EH (cell line): ENCODE measurements at regions not wholly inside any gene's neighbourhood (a gene's known extent, or its start where the extent isn't known, plus 50 kb on each side); places are given as distances from the start of the nearest gene placed in this dataset.
"Not testable (repeated sequence)": the region's sequence is repeated elsewhere in the genome, so short reads cannot be mapped to it uniquely, and the experiment has no call there.

Experiments
- DNase-seq: peaks from one replicate; pipeline ENCODE4 v3.0.0-alpha.2; 2015; ENCODE audit warnings: low read depth

DNA sequence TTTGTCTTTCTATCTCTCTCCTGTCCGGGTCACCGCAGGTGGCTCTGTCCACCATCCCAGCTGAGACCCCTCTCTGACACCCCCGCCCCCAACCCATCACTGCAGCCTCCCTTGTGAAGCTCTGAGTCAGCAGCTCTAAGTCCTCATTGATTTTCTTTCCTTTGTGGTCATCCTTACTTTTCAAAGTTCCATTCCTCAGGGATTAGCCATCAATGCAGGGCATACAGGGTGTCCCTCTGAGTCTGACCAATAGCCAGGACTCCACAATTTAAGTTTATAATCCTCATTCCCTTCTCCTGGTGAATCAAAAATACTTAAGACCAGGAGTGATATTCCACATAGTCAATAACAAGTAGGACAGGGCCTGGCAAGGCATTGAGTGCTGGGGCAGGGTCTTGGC, 333.3 kb upstream of the CNR1 start:
- no peak for DNase-seq

DNA sequence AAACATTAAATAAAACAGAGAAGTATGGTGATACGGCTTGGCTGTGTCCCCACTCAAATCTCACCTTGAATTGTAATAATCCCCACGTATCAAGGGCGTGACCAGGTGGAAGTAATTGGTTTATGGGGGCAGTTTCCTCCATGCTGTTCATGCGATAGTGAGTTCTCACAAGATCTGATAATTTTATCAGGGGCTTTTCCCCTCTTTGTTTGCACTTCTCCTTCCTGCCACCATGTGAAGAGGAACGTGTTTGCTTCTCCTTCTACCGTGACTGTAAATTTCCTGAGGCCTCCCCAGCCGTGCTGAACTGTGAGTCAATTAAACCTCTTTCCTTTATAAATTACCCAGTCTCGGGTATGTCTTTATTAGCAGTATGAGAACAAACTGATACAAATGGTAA, 331.3 kb upstream of the CNR1 start:
- DNase-seq: not testable (repeated sequence)

GRCh38 chr6:88494401-88495140, 328.4 kb upstream of the CNR1 start:
- DNase-seq: no peak

GRCh38 chr6:88493717-88494116, 327.6 kb upstream of the CNR1 start:
- DNase-seq: no peak

- DNase-seq: peak; percentile 23
These were observed 326.7 kb upstream of the CNR1 start for GRCh38 chr6:88492824-88493223.

- no peak for DNase-seq
These were observed 326.1 kb upstream of the CNR1 start for GRCh38 chr6:88492241-88492640.

DNA sequence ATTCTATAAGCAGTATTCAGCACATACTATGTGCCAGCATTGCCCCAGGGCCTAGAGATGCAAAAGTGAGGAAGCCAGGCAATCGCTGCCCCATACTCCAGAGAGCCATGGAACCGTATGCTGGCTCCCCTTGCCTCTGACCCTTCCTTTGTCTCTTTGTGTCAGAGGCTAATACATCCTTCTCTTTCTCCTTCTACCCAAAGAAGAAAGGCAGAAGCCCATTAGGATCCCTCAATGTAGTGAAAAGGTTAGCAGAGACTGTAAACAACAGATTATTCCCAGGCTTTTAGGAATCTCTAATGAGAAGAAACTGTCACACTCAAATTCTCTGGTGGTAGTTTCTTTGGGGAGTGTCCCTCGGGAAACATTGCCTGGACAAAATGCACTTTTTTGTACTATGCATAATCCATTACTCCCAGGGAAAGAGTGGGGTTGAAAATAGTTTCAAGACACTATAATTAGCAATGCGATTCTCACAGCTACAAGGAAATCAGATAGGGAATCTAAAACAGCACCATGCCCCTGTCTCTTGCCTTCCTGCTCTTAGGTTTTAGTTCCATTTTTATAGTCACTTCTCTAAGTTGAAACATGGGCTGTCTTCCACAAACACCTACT, 325.2 kb upstream of the CNR1 start:
- no peak for DNase-seq

DNA sequence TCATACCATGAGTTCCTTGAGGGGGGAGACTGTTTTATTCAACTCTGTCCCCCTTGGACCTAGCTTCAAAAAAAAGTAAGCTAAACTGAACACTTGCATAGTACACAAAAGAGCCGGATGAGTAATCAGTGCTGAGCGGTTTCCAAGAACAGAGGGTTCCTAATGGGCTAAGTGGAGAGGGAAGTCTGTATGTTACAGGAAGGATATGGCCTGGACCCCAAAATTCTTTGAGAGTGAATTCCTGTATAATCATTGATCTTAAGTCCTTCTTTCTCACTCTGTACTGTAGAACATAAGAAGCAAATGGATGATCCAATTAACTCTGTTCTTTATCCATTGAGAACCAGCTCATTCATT, 324.7 kb upstream of the CNR1 start:
- peak; percentile 18 for DNase-seq

- no peak for DNase-seq
These were observed 324.2 kb upstream of the CNR1 start for GRCh38 chr6:88490195-88490907.

DNA sequence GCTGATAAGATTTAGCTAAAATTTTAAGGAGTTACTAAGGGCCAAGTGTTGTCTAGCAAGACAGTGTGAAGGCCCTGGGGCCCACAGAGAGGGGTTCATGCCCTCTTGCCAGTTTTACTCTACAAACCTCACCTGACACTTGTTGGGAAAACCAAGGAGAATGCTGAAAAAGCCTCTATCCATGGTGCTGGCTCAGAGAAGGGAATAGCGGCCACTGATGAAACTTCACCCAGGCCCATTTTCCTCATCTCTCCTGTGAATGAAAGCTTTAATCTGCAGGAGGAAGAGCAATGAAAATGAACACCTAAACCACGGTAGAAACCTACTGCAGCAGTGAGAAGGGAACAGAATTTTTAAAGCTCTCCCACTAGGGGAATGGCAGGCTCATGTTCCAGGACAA, 317.3 kb upstream of the CNR1 start:
- no peak for DNase-seq

GRCh38 chr6:88482465-88482864, 316.3 kb upstream of the CNR1 start:
- no peak for DNase-seq

GRCh38 chr6:88481519-88481918, 315.4 kb upstream of the CNR1 start:
- DNase-seq: no peak

GRCh38 chr6:88480816-88481215, 314.7 kb upstream of the CNR1 start:
- no peak for DNase-seq

DNA sequence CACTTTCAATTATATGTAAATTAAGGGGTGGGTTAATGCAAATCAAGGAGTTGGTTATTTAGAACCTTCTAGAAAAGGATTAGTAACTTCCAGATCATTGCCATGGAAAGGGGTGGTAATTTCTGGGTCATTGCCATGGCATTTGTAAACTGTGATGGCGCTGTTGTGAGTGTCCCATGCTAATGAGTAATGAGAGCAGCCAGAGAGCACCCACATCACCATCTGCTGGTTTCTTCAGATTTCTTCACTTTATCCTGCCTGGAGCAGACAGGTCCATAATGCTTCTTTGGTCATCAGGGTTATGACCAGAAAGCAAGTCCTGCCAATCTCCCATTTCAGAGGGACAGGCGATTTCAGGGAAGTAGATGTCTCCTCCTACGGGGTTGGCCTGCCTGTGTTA, 311.3 kb upstream of the CNR1 start:
- peak; percentile 4 for DNase-seq

DNA sequence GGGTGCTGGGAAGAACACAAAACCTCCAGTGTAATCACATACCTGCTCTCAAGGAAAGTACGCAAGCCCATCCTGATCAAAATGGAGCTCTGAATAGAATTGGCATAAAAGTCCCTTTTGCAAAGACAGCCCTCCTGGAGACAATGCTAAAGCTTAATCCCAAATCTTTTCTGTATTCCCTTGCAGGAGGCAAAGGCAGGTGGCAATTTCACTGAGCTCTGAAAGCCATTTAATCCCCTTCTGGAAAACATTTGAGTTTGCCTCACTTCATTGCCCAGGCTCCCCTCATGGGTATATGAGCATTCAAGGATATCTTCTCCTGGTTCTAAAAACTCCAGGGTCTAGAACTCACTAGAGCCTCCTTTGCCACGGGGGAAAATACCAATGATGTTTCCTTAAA, 310.2 kb upstream of the CNR1 start:
- DNase-seq: no peak

GRCh38 chr6:88474720-88475119, 308.6 kb upstream of the CNR1 start:
- no peak for DNase-seq

DNA sequence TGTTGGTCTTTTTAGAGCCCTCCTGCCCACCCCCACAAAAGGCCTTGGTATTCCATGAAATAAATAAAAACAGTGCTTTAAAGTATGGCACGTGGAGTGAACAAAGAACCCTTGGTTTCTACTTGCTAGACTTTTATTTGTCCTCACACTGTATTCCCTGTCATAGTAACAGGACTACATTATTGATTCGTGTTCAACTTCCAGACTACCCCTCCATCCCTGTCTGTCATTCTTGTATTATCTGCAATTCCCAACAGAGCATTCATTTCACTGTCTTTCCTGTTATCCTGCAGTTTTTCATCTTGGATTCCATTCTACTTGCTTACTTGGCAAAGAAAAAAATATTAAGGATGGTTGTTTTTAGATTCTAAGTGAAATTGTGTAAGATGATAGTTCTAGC, 307.4 kb upstream of the CNR1 start:
- no peak for DNase-seq

DNA sequence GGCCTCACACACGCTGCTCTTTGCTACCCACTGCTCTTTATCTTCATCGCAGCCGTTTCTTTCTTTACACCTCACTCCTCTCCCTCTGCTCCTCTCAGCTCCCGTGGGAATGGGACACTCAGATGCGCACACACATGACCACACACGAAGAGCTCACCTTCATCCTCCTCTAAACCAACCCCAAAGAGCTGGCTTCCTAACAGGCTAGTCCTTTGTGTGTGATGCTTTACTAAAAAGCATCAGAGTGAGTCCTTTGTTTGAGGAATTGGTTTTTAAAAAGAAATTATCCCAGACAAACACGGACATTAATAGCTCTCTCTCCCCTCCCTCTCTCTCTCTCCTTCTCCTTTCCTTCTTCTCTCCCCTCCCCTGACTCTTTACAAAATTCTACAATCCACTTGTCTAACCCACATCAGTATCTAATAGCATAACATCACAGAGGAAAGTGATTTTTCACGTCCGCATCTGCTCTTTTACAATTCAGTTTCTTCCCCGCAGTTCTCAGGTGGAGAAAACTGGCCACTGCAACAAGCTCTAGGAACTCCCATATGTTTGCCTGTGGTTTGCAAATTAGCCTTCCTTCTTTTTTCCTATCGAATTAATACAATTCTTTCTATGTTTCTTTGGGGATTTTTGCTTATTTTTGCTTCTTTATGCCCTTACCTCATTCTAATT, 306.8 kb upstream of the CNR1 start:
- DNase-seq: no peak

DNA sequence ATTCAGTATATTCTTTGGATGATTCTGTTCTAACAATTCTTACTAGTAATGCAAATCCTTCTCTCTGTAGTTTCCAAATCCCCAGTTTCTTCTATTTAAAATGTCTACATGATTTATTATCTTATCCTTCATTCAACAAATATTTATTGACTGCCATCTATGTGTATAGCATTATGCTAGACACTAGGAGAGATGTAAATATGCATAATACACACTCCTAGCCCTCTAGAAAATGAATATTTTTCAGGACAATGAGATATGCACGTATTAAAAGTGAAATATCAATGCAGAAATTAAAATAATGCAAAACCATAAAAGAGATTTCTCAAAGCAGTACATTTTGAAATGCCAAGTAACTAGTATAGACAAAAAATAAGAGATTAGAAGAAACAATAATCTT, 293.5 kb upstream of the CNR1 start:
- no peak for DNase-seq

- DNase-seq: no peak
These were observed 293.0 kb upstream of the CNR1 start for GRCh38 chr6:88459189-88459588.

GRCh38 chr6:88458662-88459061, 292.5 kb upstream of the CNR1 start:
- DNase-seq: no peak

DNA sequence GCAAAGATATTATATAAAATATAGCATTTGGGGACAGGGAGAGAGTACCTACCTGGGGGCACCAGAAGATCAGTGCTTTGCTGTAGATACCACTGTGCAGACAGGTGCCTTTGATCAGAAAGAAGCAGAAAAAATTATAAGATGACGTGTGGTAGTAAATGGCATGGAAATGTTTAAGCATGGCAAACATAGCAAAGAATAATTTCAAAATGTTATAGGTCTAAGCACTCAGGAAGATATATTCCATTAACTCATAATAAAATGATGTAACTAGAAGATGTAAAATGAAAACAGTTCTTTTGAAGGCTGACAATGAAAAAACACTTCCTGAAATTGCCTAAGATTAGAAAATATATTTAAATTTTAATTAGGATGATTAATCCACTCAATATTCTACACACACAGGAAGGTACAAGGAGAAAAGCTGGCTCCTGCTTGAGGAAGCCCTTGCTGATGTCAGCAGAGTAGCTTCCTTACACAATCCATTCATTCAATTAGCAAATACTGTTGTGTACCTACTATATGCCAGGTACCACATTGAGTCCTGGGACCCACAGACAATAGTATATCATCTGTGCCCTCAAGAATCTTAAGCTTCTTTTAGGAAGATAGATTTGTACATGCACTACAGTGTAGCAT, 290.2 kb upstream of the CNR1 start:
- DNase-seq: no peak
